ENCODE measurements at regions not wholly inside any gene's neighbourhood (a gene's known extent, or its start where the extent isn't known, plus 50 kb on each side); places are given as distances from the start of the nearest gene placed in this dataset.

DNA sequence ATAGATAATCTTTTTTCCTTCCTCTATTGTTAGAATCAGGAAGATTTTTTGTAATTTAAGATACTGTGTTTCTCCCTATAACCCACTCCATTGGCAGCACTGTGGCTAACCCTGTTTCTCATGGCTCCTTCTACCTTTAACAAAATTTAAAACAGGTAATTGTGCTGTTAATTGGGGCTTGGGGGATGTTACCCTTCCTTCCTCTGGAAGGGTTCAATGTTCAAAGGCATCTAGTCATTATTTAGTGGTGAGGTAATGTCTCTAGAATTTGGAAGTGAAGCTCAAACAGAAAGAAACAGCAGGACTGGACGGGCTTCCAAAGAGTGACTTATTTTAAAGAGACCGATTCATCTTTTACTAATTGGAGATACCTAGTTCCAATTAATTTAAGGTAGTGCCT, 166.4 kb downstream of the TRIML1 start:
- ChIA-PET POLR2A (ENCODE audit: unreplicated experiment) (no interaction called here), CTCF (interaction anchor here (0.5 kb wide), 1 partner anchor 845 kb away, joined by 3 read pairs; no protein-coding TSS in a partner anchor)
- TF ChIP-seq POLR2A (IDR thresholded peaks at IDR 0.05; ENCODE audit: low read depth, low read length) (no peak), CEBPB (IDR thresholded peaks at IDR 0.05; ENCODE audit: low read depth, low read length) (no peak), USF2 (IDR thresholded peaks at IDR 0.05; ENCODE audit: low read depth, low read length) (no peak), ELK1 (IDR thresholded peaks at IDR 0.05; ENCODE audit: borderline replicate concordance, low read depth, low read length) (no peak), CHD1 (IDR thresholded peaks at IDR 0.05; ENCODE audit: low read depth, low read length) (no peak), MAFK (IDR thresholded peaks at IDR 0.05; ENCODE audit: low read depth, low read length) (no peak), RAD21 (IDR thresholded peaks at IDR 0.05; ENCODE audit: low read length) (no peak), NFE2L2 (IDR thresholded peaks at IDR 0.05; ENCODE audit: low read depth, low read length) (no peak), RCOR1 (IDR thresholded peaks at IDR 0.05; ENCODE audit: insufficient replicate concordance, low read length) (no peak), SMC3 (IDR thresholded peaks at IDR 0.05; ENCODE audit: low read depth, low read length) (no peak), BHLHE40 (IDR thresholded peaks at IDR 0.05; ENCODE audit: low read depth, low read length) (no peak), FOS (IDR thresholded peaks at IDR 0.05; ENCODE audit: low read depth, low read length) (no peak), MAZ (IDR thresholded peaks at IDR 0.05; ENCODE audit: borderline replicate concordance, low read depth, low read length) (no peak), MXI1 (IDR thresholded peaks at IDR 0.05; ENCODE audit: borderline replicate concordance, low read depth, low read length) (no peak), RFX5 (IDR thresholded peaks at IDR 0.05; ENCODE audit: low read depth, low read length) (no peak)
- TF ChIP-seq, protein P1, sequence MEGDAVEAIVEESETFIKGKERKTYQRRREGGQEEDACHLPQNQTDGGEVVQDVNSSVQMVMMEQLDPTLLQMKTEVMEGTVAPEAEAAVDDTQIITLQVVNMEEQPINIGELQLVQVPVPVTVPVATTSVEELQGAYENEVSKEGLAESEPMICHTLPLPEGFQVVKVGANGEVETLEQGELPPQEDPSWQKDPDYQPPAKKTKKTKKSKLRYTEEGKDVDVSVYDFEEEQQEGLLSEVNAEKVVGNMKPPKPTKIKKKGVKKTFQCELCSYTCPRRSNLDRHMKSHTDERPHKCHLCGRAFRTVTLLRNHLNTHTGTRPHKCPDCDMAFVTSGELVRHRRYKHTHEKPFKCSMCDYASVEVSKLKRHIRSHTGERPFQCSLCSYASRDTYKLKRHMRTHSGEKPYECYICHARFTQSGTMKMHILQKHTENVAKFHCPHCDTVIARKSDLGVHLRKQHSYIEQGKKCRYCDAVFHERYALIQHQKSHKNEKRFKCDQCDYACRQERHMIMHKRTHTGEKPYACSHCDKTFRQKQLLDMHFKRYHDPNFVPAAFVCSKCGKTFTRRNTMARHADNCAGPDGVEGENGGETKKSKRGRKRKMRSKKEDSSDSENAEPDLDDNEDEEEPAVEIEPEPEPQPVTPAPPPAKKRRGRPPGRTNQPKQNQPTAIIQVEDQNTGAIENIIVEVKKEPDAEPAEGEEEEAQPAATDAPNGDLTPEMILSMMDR (conservative IDR thresholded peaks at IDR 0.05; ENCODE audit: low read depth, low read length): no peak
- H4K5ac ChIP-seq (ENCODE audit: low read depth, low read length): no peak overlapping the region
- no peak overlapping the region for H4K91ac ChIP-seq (ENCODE audit: insufficient read depth, low read depth, low read length)
- H2BK120ac ChIP-seq (ENCODE audit: low read depth, low read length): no peak overlapping the region
- no peaks in the 10 kb centered on the region for H3K9me1 ChIP-seq (ENCODE audit: insufficient read depth, low read length)
- no peak overlapping the region for H3K4me2 ChIP-seq (ENCODE audit: low read depth, low read length)
- ATAC-seq (ENCODE audit: low read depth): no peak
- dilution Hi-C loops (cut with HindIII; ENCODE audit: low sequenced_read_pairs, unreplicated experiment): no loop called here
- H4K20me1 ChIP-seq (ENCODE audit: insufficient read depth, low read length): no peaks in the 10 kb centered on the region
- no peak overlapping the region for H3K4me3 ChIP-seq (ENCODE audit: insufficient read depth, low read depth, low read length)
- H3K4me1 ChIP-seq (ENCODE audit: control insufficient read depth, insufficient read depth, low read length): no peaks in the 10 kb centered on the region
- no peaks in the 10 kb centered on the region for H3K27me3 ChIP-seq (ENCODE audit: control insufficient read depth, insufficient read depth, low read length)
- in situ Hi-C loops (cut with MboI; ENCODE audit: low sequenced_read_pairs): no loop called here
- intact Hi-C loops (cut with micrococcal nuclease): no loop called here
- no peaks in the 10 kb centered on the region for H3K9me3 ChIP-seq (ENCODE audit: control insufficient read depth, insufficient read depth, low read length)
- no peak overlapping the region for H3K56ac ChIP-seq (ENCODE audit: extremely low read depth, insufficient read depth, low read length)
- H3K79me1 ChIP-seq (ENCODE audit: low read depth in 1 of 2, low read length in 2 of 2): no peaks in the 10 kb centered on the region
- no CpG with 5 or more reads among the region's 2 CpGs for WGBS, 2 experiments (ENCODE audit: extremely low coverage in 2 of 2, insufficient read length in 1 of 2)
- no peak overlapping the region for H2BK20ac ChIP-seq (ENCODE audit: low read depth, low read length)
- no peaks in the 10 kb centered on the region for H3K36me3 ChIP-seq (ENCODE audit: control insufficient read depth, insufficient read depth, low read length)
- no peak overlapping the region for H3K27ac ChIP-seq (ENCODE audit: insufficient read depth, low read length)
- no TSS peak for BruUV-seq (replicated peaks)
- no peak overlapping the region for H2AK5ac ChIP-seq (ENCODE audit: low read depth, low read length)
- no peak overlapping the region for H3K9ac ChIP-seq (ENCODE audit: low read depth, low read length)
- no peak overlapping the region for H2AK9ac ChIP-seq (replicated peaks; ENCODE audit: low read depth, low read length, poor library complexity)
- H3K4ac ChIP-seq (ENCODE audit: low read depth, low read length): no peak overlapping the region
- H3K23ac ChIP-seq (ENCODE audit: low read depth, low read length): no peak overlapping the region
- no peak overlapping the region for H2BK15ac ChIP-seq (ENCODE audit: low read depth, low read length)
- no peak overlapping the region for H3K14ac ChIP-seq (replicated peaks; ENCODE audit: low read depth, low read length)
- no peak overlapping the region for H3K18ac ChIP-seq (ENCODE audit: low read depth, low read length)
- no peak for DNase-seq
- H2BK5ac ChIP-seq (ENCODE audit: low read depth, low read length, poor library complexity, severe bottlenecking): no peak overlapping the region
- H2AFZ ChIP-seq (replicated peaks; ENCODE audit: low read length, poor library complexity): no peak overlapping the region
- no peak overlapping the region for H4K8ac ChIP-seq (ENCODE audit: low read depth in 2 of 2, low read length in 2 of 2)

Measured in IMR-90 (cell line).